ENCODE measurements at regions not wholly inside any gene's neighbourhood (a gene's known extent, or its start where the extent isn't known, plus 50 kb on each side); places are given as distances from the start of the nearest gene placed in this dataset.

DNA sequence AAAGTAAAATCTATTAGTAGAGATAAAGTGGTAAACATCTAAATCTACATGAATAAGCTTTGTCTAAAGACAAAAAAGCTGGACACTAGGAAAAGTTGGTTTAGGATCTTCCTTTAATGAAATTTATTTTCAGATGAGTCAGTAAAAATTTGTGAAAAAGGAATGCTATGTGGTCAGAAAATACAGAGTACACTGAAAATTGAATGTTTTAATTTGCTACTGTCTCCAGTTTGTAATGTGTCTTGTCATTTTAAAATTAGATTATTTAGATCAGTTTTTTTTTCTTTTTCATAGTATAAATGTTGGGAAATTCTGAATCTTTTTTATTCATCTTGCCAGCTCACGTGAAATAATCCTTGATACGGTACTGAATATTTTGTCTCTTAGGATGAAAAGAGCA, 56.9 kb downstream of the SLITRK6 start:
- no peak for DNase-seq

DNA sequence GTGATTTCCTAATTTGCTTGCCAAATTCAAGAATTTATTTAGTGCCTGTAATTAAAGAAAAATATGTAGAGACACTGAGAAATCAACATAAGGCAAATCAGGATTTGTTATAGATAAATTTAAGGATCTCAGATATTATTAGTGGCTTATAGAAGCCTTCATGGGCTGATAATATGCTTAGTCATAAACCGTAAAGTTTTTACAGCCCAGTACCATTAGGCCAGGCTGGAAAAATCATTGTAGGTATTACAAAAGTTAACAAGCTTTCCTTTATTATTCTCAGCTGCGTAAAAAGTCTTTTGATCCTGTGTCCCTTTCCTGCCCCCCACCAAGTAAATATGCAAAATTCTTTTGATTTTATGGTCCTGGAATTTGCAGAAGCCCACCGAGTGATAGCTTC, 58.2 kb downstream of the SLITRK6 start:
- DNase-seq, result no peak

DNA sequence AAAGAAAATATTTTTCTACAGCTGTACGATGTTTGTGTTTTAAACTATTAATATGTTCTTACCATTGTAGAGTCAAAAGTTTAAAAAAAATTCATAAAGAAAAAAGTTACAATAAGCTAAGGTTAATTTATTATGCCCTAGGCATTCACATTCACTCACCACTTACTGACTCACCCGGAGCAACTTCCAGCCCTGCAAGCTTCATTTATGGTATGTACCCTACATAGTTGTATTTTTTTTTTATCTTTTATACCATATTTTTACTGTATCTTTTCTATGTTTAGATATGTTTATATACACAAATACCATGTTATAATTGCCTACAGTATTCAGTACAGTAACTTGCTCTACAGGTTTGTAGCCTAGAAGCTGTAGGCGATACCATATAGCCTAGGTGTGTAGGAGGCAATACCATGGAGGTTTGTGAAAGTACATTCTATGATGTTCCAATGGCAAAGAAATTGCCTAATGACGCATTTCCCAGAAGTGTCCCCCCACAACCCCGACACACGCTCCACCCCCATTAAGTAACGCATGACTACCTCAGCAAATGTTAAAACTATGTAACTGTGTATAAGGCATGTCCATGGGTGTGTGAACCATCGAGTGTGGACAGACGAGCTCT, 60.4 kb downstream of the SLITRK6 start:
- no peak for DNase-seq

DNA sequence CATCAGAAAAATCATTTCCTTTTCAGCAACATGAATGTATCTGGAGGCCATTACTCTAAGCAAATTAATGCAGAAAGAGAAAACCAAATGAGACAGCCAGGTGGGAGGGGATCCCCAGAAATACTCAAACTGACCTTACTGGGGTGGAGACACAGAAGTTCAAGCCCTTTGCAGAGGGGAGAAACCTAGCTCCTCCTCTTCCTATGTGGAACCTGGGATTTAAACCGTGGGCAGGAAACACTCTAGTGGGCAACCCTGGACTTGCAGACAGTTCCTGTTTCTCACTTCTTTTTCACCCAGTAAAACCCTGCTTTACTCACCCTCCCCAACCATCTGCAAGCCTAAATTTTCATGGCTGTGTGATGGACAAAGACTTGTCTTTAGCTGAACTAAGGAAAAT, 61.3 kb downstream of the SLITRK6 start:
- no peak for DNase-seq

DNA sequence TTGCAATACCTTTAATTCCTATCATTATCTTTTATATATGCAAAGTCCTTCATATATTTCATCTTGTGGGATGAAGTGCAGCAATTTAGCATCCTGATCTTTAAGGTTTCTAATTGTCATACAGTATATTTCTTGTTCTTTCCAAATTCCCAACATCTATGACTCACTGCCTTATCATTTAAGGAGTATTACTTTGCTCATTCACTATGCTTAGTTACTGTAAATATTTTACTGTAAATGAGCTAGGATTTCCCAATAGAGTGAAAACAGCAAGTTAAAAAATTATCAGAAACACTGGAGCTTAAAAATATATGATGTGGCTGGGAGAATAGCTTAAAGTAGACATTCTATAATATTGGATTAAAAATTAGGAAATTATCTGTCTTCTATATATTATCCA, 69.9 kb downstream of the SLITRK6 start:
- DNase-seq, result no peak

DNA sequence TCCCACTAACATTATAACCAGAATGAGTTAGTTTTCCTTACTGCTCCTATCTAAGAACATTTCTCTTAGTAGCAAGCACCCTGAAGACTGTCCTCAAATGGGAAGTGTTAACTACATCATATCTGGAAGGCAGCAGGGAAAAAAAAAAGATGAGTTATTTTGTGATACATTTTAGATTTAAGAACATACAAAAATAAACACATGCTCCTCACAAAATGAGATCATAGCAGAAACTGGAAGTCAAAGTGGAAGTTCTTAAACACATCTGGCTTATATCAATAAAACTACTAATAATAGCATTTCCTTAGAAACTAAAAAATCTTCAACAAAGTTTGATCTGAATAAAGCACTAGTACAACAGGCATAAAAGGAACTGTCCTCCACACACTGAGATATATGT, 70.4 kb downstream of the SLITRK6 start:
- no peak for DNase-seq

DNA sequence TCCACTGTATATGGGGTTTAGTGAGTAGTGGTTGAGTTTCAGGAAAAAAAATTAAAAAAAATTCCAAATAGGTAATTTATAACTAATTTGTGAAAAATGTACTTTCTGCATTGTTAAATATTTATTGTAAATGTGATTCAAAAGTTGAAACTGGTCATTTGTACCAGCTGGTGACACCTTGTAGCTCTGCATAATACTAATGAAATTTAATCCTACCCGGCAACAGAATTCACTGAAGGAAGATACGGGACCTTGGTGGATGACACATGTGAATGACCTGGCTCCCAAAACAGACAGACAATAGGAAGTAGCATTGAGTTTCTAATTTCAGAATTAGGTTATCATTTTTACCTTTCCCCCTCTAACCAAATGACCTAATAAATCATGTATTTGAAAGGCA, 73.8 kb downstream of the SLITRK6 start:
- DNase-seq, result no peak

DNA sequence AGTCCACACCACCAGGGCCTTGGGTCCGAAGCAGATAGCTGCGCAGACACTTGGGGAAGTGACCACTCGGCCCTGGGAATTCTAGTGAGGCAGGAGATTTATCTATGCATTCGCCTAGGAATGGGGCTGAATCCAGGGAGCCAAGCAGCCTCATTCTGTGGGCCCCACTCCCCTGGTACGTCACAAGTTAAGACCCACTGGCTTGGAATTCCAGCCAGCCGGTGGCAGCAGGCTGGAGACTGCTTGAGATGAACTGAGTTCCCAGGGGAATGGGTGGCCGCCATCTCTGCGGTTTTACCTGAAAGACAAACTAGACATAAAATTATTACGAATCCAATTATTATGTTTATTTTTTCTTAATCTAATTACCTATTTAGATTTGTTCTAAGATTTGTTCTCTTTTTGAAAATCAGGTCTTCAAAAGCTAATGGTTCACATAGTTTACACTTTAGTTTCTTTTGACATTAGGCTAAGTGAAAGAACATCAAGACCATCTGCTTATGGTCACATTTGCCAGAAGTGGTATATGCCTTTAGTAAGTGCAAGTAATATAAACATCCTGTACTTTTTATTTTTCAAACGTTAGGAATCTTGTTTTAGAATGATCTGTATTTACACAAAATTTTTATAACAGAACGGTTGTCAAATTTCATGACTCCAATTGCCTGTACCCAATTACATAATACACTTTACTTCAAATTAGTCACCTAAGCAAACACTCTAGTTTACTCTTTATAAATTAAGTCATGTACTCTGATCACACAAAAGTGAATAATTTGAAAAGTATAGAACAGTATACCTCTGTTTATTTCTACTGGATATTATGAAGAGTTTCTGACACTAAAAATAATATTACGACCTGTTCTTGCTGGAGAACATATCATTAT, 74.4 kb downstream of the SLITRK6 start:
- no peak for DNase-seq

DNA sequence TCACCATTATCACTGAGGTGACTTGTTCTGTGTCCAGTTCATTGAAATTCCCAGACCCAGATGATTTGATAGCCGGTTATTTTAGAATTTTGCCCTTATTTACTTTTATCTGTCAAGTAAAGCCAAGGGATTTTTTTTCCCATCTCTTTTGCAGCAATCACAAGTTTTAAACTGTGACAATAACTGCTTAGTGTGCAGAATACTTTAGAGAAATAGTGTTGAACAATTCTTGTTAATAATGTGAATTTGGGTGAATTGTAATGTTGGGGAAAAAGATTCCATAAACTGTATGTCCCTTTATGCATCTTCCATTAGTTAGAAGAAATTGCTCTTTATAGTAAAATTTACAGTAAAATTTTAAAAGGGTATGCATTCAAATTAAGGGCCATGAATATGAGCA, 79.5 kb downstream of the SLITRK6 start:
- DNase-seq, result no peak

DNA sequence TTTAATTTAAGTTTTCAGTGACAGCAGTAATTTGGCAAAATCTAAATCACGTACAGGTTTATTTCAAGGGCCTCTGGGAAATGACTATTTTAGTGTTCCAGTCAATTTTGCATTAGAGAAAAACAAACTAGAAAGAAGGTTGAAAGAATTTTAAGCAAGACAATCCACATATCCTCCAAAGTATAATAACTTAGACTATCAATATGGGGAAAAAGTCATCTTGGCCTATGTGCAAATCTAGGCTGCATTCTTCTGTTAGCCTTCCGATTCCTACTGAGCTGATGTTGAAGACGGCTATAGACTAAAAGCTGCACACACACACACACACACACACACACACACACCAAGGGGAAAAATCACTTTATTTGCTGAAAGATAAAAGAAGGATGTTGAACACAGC, 81.3 kb downstream of the SLITRK6 start:
- no peak for DNase-seq

DNA sequence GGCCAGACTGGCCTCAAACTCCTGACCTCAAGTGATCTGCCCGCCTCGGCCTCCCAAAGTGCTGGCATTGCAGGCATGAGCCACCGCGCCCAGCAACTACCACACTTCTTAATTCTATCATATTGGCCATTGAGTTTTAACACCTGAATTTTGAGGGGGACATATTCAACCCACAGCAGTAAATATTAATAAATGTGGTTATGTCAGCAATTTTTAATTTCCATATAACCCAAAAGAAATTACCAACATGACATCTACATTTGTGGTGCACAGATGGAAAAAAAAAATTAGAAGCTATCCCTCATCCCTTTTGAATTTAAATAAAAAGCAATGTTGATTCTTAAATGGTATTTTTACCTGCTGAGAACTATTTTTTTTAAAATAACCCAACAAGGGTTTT, 88.7 kb downstream of the SLITRK6 start:
- no peak for DNase-seq

DNA sequence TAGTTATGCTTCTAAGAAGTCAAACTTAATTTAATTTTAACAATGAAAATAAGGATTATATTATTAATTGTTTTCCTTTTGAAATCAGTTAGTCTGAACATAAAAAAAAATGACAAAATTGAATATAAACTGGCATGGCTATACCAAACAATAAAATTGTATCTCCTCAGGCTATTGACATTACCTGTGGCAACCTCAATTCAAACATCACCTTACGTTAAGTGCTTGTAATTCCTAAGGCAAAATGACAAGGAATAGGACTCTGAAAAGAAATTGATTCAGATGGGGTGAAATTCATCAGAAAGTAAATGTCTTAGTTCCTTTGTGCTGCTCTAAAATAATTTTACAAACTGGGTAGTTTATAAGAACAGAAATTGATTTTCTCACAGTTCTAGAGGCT, 89.5 kb downstream of the SLITRK6 start:
- DNase-seq, result no peak

DNA sequence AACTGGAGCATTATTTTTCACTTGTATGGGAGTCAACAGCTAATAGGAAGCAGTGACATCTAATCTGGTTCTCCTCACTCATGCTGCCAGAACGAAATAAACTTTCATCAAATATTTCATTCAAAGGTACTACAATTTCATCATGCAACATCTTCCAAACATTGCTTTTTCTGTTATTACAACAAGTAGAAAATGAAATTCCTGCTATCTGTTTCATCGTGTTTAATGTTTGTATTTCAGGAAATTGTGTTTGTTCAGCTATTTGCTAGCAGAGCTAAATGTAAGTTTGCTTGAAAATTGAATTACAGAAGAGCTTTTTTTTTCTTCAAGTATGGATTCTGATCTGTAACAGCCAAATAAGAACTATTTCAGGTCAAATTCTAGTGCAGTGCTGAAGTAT, 90.1 kb downstream of the SLITRK6 start:
- no peak for DNase-seq

DNA sequence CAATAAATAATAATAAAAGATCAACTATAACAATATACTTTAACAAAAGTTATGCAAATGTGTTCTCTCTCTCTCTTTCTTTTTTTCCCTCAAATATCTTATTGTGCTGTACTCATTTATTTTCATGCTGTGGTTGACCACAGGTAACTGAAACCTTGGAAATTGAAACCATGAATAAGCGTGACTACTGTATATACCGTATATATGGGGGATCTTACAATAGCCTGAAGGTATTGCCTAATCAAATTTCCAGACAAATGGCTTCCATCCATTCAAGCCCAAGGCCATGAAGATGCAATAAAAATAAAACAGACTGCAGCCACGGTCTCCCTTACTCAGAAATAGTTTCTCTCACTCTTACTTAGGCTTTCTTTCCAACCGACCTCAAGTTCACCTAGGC, 98.3 kb downstream of the SLITRK6 start:
- no peak for DNase-seq

DNA sequence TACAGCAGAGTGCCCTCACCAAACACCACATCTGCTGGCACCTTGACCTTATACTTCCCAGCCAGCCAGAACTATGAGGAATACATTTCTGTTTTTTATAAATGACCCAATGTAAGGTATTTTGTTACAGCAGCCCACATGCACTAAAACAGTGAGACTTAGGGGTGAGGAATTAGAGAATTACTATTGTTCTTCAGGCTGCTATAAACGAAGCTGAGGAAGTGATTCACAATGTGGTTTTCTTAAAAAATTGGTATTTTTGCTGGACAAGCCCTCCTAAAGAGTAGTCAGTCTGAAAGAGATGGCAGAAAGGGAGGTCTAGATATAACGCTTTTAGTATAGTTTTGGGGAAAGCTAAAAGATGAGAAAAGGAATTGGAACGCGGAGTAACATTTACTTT, 101.0 kb downstream of the SLITRK6 start:
- no peak for DNase-seq

DNA sequence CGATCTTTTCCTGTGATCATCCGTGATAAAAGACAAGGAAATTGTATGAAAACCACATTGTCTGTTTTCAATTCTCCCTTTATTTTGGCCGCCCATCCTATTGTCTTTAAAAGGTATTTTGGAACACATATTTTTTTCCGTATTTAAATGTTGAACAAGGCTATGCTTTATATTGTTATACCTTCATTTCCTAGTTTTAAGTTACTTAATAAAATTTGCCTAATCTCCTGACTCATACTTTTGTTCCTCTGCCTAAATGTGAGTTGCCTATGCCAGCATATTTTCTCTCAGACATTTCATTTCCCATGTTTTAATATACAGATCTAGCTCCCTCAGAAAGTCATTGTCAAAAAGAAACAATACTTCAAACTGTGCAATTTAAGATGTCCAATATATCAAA, 104.2 kb downstream of the SLITRK6 start:
- DNase-seq, result no peak

DNA sequence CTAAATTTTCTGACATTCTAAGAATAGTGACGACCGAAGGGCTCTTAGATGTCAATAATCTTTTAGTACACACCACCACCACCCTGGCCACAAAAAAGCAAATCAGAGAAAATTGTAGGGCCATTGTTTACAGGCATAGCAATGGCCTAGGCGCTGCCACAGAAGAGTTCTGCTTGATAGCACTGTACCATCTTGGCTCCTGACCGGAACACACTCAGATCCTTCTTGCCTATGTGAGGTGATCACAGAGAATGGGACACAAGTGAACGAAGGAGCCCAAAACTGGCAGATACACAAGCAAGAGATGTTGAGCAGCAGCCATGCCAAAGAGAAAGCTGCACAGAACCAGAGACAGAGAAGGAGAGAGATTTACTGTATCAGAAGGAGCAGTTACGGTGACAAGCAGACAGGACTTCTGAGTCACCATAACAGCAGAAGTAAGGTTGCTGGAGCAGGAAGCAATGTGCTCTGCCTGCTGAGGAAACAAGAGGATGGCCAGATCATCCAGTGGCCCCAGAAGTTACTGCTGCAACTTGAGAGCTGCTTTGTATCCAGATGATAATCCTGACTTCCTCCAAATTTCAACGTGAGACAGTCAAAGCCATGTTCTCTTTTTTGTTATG, 105.2 kb downstream of the SLITRK6 start:
- no peak for DNase-seq

DNA sequence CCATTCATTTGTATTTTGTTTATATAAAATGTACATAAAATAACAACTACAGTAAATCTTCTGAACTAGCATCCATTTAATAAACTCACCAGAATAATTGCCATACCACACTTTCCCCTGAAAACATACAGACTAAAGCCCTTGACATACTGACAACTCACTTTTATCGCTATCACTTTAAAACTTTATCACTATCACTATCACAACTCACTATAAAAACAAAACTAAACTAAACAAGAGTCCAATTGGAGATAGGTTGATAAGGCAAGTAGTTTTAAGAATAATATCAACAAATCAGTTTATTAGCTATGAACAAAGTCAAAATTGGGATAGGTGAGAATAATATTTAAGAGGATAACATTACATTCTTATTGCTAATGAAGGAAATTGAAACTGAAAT, 108.9 kb downstream of the SLITRK6 start:
- no peak for DNase-seq

DNA sequence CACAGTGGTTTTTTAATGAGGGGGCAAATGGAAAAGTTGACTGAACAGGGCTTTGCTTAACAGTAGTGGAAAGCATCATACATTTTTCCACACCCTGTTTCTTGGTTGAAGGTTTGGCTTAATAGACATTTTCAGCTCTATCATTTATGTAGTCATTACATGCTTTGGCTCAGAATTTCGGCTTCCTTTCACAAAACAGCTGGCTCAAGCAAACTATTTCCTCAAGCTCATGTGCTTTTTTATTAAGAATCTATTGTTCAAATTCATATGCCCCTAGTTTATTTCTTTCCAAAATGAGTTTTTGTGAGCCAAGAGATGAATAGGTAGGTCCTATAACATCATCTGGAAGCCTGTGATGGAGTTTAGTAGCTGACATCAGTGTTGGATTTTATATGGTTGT, 113.8 kb downstream of the SLITRK6 start:
- DNase-seq, result no peak

DNA sequence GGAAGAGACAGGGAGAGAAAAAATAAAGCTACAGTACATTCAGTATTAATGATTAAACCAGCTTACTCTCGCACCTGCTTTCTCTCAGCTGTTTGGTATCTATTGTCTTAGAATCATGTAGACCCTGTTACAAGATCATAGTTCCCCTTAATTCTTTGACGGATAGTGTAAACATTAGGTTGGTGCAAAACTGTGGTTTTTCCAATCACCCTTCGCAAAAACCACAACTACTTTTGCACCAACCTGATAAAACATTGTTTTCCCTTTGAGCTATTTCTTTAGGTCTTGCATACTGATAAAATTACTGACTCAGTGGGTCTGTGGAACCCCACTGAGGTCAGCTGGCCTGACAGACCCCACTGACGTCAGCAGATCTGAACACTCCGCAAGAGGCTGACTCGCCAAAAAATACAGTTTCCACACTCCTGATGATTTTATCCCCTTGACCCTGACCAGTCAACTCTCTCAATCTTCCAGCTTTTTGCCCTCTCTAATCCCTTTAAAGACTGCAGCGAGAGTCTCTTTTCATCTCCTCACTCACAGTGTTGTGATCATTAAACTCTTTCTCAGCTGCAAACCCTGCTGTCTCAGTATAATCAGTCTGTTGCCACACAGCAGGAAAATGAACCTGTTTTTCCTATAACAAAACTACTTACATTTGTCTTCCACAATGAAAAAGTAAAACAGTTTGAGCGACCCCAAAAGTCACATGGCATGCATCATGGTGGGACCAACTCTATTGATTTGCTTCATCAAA, 123.9 kb downstream of the SLITRK6 start:
- DNase-seq, result no peak

DNA sequence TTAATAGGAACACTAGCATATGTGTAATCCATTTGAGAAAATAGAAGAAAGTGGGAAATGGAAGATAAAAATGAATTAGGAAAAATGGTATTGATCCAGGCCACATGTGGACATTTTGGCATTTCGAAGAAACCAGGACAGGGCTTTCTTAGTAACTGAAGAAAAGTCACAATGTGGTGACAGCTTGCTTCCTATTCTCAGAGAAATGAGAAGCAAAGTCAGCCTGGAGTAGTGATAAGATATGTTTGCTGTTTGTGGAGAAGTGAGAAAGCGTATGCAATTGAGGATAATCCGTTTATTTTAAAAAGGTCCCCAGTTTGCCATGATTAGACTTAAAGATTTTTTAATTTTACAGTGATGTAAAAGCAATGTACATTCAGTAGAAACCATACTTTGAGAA, 127.9 kb downstream of the SLITRK6 start:
- no peak for DNase-seq

DNA sequence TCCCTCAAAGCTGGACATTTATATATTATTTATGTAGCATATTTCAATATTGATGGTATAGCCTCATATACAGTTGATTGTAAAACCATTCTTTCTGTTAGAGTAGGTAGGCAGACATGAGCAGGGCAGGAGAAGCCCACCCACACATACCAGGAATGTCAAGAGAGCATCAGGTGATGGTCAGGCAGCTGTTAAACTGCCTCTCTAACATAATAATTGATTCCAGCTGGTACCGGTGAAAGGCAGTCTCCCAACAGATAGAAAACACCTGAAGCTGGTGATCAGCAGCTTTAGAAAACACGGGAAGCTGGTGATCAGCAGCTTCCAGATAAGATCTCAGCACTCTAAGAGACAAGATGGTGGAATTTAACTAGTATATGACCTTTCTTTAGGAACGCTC, 132.9 kb downstream of the SLITRK6 start:
- no peak for DNase-seq

DNA sequence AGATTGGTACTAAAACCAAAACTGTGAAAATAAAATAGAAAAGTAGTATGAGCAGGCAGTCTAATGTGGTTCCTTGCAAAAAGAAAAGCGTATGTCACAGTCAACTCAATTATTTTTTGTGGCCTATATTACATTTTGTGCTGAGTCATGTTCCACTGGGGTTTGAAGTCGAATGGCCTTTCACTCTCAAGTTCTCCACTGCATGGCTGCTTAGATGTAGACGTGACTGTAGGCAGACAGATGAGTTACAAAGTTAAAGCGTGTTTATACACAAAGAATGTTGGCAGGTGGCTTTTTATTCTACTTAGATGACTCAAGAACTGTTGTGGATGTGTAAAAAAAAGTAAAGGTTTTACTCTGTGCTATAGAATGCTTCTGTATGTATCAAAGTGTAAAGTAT, 133.9 kb downstream of the SLITRK6 start:
- no peak for DNase-seq

DNA sequence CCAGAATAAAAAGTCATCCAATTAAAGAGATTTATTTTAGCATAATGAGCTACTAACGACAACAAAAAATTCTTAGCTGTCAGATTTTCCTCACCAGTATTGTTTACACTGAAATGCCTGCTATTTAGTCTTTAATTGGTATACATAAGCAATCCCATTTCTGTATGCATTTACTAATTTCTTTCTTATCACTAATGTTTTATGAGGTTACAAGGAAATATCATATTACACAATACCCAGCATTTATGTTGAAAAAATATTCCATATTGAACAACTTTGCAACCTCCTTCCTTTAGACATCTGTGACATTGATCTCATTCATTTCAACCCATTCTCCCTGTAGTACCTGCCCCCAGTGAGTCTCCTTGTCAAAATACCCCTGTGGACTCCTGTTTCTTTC, 135.4 kb downstream of the SLITRK6 start:
- DNase-seq, result no peak
